Upper lobe of left lung (tissue), 4 donors: ENCODE measurements at regions not wholly inside any gene's neighbourhood (a gene's known extent, or its start where the extent isn't known, plus 50 kb on each side); places are given as distances from the start of the nearest gene placed in this dataset.

ENCODE experiments used
- POLR2A ChIP-seq, 4 donors: fragments of 450-650 bp; IDR thresholded peaks; one replicate each; pipeline ENCODE4 v1.5.1; 2016 to 2017; ENCODE audit warnings: antibody characterized with exemption in 4 of 4, mild to moderate bottlenecking in 2 of 4
- POLR2AphosphoS5 ChIP-seq, 2 donors: sonication (generic); formaldehyde crosslinking; IDR thresholded peaks; one replicate each; pipeline ENCODE4 v1.5.1; 2017; ENCODE audit warnings: antibody characterized with exemption in 2 of 2

DNA sequence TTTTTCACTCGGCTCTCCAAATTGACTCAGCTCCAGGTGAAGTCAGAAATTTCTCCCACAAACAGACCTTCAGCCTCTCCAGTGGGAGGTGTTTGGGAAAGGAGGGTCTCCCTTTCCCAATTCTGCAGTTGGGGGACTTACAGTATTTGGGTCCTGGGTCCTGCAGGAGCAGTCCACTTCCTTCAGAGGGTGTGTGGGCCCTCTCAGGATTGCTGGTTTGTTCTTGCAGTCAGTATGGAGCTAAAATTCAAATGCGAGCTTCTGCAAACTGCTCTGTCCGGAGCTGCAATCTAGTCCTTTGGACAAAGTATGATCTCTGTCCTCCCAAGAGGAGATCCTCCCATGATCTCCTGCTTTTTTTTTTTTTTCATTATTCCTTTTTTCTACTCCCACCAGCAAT is 87.9 kb upstream of the MSTN start:
- TF ChIP-seq POLR2A (IDR thresholded peaks at IDR 0.05) (no peak), POLR2AphosphoS5 (IDR thresholded peaks at IDR 0.05) (no peak)
